Suprapubic skin (tissue), 4 donors: ENCODE measurements at regions not wholly inside any gene's neighbourhood (a gene's known extent, or its start where the extent isn't known, plus 50 kb on each side); places are given as distances from the start of the nearest gene placed in this dataset.

Experiments
- EP300 ChIP-seq: sonication (generic); formaldehyde crosslinking; IDR thresholded peaks from one replicate; pipeline ENCODE4 v1.6.1; 2017; ENCODE audit warnings: antibody characterized with exemption
- POLR2AphosphoS5 ChIP-seq, 3 donors: sonication (generic); formaldehyde crosslinking; IDR thresholded peaks; one replicate each; pipeline ENCODE4 v1.6.1; 2017; ENCODE audit warnings: antibody characterized with exemption in 3 of 3
- TF ChIP-seq, protein P1 (sequence below), 2 donors: fragments of 200-600 bp in 1 of 2; fragments of 450-650 bp in 1 of 2; sonication (generic) in 1 of 2; IDR thresholded peaks; one replicate each; pipeline ENCODE4 v1.5.1; 2016 to 2019; ENCODE audit warnings: antibody characterized with exemption in 2 of 2, mild to moderate bottlenecking in 1 of 2, moderate library complexity in 1 of 2

DNA sequence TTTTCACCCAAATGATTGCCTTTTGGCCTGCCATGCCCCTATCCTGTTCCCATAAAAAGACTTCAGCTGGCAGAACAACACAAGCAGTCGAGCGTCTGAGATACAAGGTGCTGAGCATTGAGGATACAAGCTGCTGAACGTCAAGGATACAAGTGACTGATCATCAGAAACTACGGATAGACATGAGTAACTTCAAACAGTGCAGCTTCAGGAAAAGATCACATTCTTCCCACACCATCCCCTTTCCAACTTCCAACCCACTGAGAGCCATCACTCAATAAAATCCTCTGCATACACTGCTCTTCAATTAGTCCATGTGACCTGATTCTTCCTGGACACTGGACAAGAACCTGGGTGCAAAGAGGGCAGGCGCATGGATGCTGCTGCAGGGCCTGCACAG lies 1198.9 kb downstream of the ROBO2 start:
- TF ChIP-seq, protein P1, sequence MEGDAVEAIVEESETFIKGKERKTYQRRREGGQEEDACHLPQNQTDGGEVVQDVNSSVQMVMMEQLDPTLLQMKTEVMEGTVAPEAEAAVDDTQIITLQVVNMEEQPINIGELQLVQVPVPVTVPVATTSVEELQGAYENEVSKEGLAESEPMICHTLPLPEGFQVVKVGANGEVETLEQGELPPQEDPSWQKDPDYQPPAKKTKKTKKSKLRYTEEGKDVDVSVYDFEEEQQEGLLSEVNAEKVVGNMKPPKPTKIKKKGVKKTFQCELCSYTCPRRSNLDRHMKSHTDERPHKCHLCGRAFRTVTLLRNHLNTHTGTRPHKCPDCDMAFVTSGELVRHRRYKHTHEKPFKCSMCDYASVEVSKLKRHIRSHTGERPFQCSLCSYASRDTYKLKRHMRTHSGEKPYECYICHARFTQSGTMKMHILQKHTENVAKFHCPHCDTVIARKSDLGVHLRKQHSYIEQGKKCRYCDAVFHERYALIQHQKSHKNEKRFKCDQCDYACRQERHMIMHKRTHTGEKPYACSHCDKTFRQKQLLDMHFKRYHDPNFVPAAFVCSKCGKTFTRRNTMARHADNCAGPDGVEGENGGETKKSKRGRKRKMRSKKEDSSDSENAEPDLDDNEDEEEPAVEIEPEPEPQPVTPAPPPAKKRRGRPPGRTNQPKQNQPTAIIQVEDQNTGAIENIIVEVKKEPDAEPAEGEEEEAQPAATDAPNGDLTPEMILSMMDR (IDR thresholded peaks at IDR 0.05), result no peak
- TF ChIP-seq EP300 (no peak), POLR2AphosphoS5 (IDR thresholded peaks at IDR 0.05) (no peak)
